HL-60 (cell line): ENCODE measurements at regions not wholly inside any gene's neighbourhood (a gene's known extent, or its start where the extent isn't known, plus 50 kb on each side); places are given as distances from the start of the nearest gene placed in this dataset.

Experiments used
- DNase-seq, 2 experiments: peaks; one replicate each; pipeline ENCODE4 v3.0.0-alpha.2; 2010 to 2020; ENCODE audit warnings: low read depth in 1 of 2, low spot score in 1 of 2
- H3K27ac ChIP-seq: fragments of 250-450 bp; sonication (Bioruptor Pico); replicated peaks from 2 replicates; pipeline ENCODE4 v1.5.1; 2020; ENCODE audit warnings: mild to moderate bottlenecking, moderate library complexity
- H3K27me3 ChIP-seq: fragments of 250-450 bp; sonication (Bioruptor Pico); 2 replicates; pipeline ENCODE4 v1.5.1; 2021; ENCODE audit warnings: mild to moderate bottlenecking, moderate library complexity; ENCODE audit not compliant: insufficient read depth, poor library complexity, severe bottlenecking
- H3K4me3 ChIP-seq: replicated peaks from 2 replicates; pipeline ENCODE4 v1.5.1; 2011; ENCODE audit warnings: mild to moderate bottlenecking, control low read depth, low read length; ENCODE audit not compliant: insufficient read depth
- CTCF ChIP-seq: IDR thresholded peaks from one replicate; pipeline ENCODE4 v1.5.1; 2011; ENCODE audit warnings: low read length, control low read depth, inconsistent platforms; ENCODE audit not compliant: insufficient read depth
- GABPA ChIP-seq: IDR thresholded peaks from 2 replicates; pipeline ENCODE4 v1.6.1; 2012; ENCODE audit warnings: low read depth
- POLR2AphosphoS5 ChIP-seq: IDR thresholded peaks from 2 replicates; pipeline ENCODE4 v1.6.1; 2012; ENCODE audit warnings: low read depth
- SPI1 ChIP-seq: IDR thresholded peaks from 2 replicates; pipeline ENCODE4 v1.6.1; 2012; ENCODE audit warnings: low read depth, mild to moderate bottlenecking, borderline replicate concordance
- TF ChIP-seq, protein P1 (sequence below): IDR thresholded peaks from 2 replicates; pipeline ENCODE4 v1.6.1; 2012; ENCODE audit warnings: low read depth; ENCODE audit not compliant: insufficient replicate concordance

DNA sequence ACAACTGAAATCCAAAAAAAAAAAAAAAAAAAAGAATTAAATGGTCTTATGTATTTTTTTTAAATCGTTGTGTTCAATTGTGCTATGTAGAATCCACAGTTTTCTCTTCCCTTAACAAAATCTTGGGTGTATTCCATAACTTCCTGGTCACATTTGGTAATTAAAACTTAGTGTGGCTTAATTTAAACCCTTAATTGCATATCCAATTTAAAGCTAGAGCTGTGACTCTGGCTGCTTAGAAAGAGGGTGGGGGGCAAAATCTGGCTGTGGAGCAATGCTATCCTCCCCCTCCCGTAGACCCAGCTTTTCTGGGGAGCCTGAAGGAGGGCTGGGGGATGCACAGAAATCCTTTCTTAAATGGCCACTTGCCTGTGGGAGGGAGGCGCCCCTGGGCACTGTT is 695.1 kb downstream of the INHBA start:
- Histone ChIP-seq H3K4me3 (no peak overlapping the region), H3K27ac (no peak overlapping the region), H3K27me3 (no peaks in the 10 kb centered on the region)
- no peak for DNase-seq
- no peak for TF ChIP-seq SPI1
- TF ChIP-seq POLR2AphosphoS5: no peak
- TF ChIP-seq GABPA: no peak
- TF ChIP-seq CTCF: no peak
- TF ChIP-seq, protein P1, sequence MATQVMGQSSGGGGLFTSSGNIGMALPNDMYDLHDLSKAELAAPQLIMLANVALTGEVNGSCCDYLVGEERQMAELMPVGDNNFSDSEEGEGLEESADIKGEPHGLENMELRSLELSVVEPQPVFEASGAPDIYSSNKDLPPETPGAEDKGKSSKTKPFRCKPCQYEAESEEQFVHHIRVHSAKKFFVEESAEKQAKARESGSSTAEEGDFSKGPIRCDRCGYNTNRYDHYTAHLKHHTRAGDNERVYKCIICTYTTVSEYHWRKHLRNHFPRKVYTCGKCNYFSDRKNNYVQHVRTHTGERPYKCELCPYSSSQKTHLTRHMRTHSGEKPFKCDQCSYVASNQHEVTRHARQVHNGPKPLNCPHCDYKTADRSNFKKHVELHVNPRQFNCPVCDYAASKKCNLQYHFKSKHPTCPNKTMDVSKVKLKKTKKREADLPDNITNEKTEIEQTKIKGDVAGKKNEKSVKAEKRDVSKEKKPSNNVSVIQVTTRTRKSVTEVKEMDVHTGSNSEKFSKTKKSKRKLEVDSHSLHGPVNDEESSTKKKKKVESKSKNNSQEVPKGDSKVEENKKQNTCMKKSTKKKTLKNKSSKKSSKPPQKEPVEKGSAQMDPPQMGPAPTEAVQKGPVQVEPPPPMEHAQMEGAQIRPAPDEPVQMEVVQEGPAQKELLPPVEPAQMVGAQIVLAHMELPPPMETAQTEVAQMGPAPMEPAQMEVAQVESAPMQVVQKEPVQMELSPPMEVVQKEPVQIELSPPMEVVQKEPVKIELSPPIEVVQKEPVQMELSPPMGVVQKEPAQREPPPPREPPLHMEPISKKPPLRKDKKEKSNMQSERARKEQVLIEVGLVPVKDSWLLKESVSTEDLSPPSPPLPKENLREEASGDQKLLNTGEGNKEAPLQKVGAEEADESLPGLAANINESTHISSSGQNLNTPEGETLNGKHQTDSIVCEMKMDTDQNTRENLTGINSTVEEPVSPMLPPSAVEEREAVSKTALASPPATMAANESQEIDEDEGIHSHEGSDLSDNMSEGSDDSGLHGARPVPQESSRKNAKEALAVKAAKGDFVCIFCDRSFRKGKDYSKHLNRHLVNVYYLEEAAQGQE: no peak

DNA sequence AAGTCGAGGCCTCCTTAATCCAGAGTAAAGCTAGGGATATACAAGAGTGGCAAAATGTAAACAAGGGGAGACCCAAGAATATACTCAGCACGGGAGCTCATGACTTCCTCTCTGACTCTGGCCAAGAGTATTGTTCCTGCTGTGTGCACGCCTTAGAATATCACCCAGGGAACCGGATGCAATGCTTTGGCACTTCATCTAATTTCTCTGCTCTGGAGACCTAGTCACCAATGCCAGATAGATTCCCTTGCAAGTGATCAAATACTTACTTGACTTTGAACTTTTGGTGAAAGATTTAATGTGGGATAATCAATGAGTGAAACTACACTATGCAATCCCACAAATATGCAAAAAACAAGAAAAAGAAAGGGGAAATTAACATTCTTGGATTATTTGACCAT is 695.5 kb downstream of the INHBA start:
- Histone ChIP-seq H3K27me3 (no peaks in the 10 kb centered on the region), H3K4me3 (no peak overlapping the region), H3K27ac (no peak overlapping the region)
- no peak for DNase-seq
- TF ChIP-seq, protein P1: no peak
- TF ChIP-seq SPI1: peak; percentile 19; the same call in 1 of the 2 replicates

DNA sequence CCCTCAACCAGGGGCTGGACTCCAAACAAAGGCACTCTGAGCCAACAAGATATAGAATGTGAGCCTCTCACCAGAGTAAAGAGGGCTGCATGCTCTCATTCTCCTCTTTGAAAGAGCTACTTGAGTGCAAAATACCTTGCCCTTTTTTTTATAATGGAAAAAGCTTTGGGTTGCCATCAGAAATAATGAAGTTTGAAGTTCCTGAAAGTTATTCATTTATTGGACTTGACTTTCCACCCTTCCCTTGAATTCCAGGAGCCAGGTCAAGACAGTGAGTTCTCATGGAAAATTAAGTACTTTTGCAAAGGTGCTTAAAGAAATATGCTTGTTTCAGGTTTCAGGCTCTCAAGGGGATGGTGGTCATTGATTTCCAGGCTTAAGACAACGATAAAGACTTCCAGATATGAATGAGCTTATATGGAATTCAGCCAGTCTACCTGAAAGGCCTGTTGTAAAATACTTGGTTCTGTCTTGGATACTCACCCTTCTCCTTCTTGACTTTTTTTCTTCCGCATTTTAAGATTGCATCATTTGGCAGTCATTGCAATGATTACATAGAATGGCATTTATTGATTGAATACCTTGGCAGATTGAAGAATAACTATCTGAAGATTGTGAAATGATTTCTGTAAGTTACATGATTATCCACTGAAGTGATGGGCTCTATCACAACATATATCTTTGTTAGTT is 696.4 kb downstream of the INHBA start:
- no peak overlapping the region for H3K27ac ChIP-seq
- no peak overlapping the region for H3K4me3 ChIP-seq
- no peak for DNase-seq
- TF ChIP-seq SPI1: no peak
- no peak for TF ChIP-seq CTCF
- no peak for TF ChIP-seq POLR2AphosphoS5
- TF ChIP-seq GABPA: no peak
- TF ChIP-seq, protein P1: no peak
- no peaks in the 10 kb centered on the region for H3K27me3 ChIP-seq
